Endothelial cell of umbilical vein (primary cell): ENCODE measurements at regions not wholly inside any gene's neighbourhood (a gene's known extent, or its start where the extent isn't known, plus 50 kb on each side); places are given as distances from the start of the nearest gene placed in this dataset.

ENCODE experiments used
- BruUV-seq: library from RNA; stranded (reverse); fragments of 400-500 nt; replicated peaks from 2 replicates; lab custom pipeline; 2021; lab: Mats Ljungman, UMichigan
- CTCF ChIA-PET: fragments of 300-600, 350-600 bp; sonication (Branson Sonifier 250); formaldehyde crosslinking; loops from one replicate; lab custom pipeline; 2021; ENCODE audit warnings: antibody characterized with exemption, inconsistent platforms; lab: Charles Lee
- POLR2A ChIA-PET: fragments of 300-600, 350-600 bp; sonication (Branson Sonifier 250); formaldehyde crosslinking; loops from one replicate; lab custom pipeline; 2021; ENCODE audit warnings: antibody characterized with exemption, inconsistent platforms; lab: Charles Lee
- DNase-seq: peaks from one replicate; pipeline ENCODE4 v3.0.0-alpha.2; 2011; ENCODE audit warnings: low read depth, low spot score
- FAIRE-seq: peaks from 2 replicates; lab custom pipeline; 2011; peaks lifted over from hg19 to GRCh38; lab: Jason Lieb, UNC
- H2AFZ ChIP-seq: 2 replicates; pipeline ENCODE4 v1.6.0; 2012; ENCODE audit warnings: low read depth, low read length, control low read depth, inconsistent platforms
- H3K27ac ChIP-seq: 2 replicates; pipeline ENCODE4 v1.5.1; 2011; ENCODE audit warnings: low read depth, mild to moderate bottlenecking, control low read depth, low read length, moderate library complexity; ENCODE audit not compliant: insufficient read depth
- H3K27me3 ChIP-seq, 2 experiments: 2 replicates each; pipeline versions ENCODE4 v1.6.0 to v1.6.1; 2011; ENCODE audit warnings: low read length in 2 of 2, mixed read lengths in 1 of 2; ENCODE audit not compliant: control insufficient read depth in 2 of 2, insufficient read depth in 2 of 2
- H3K36me3 ChIP-seq, 2 experiments: 2 replicates in 1 of 2; 3 replicates in 1 of 2; pipeline ENCODE4 v1.5.1; 2011; ENCODE audit warnings: low read length in 2 of 2, mild to moderate bottlenecking in 1 of 2, moderate library complexity in 1 of 2; ENCODE audit not compliant: control insufficient read depth in 2 of 2, insufficient read depth in 2 of 2; ENCODE audit errors: extremely low read depth in 1 of 2
- H3K4me1 ChIP-seq: 3 replicates; pipeline ENCODE4 v1.5.1; 2011; ENCODE audit warnings: mild to moderate bottlenecking, low read length; ENCODE audit not compliant: control insufficient read depth, insufficient read depth; ENCODE audit errors: extremely low read depth
- H3K4me2 ChIP-seq: 2 replicates; pipeline ENCODE4 v1.6.1; 2011; ENCODE audit warnings: low read length, control low read depth, mixed read lengths; ENCODE audit not compliant: insufficient read depth
- H3K4me3 ChIP-seq, 3 experiments: fragments of 200-600 bp in 1 of 3; sonication (generic), shearing (Covaris generic) in 1 of 3; replicated peaks in 1 of 3; 2 replicates each; pipeline ENCODE4 v1.5.1; 2011 to 2016; ENCODE audit warnings: control low read depth in 3 of 3, low read length in 3 of 3, mild to moderate bottlenecking in 2 of 3, inconsistent platforms in 1 of 3, low read depth in 1 of 3, moderate library complexity in 1 of 3; ENCODE audit not compliant: insufficient read depth in 1 of 3
- H3K79me2 ChIP-seq: 2 replicates; pipeline ENCODE4 v1.6.0; 2012; ENCODE audit warnings: low read length, inconsistent platforms; ENCODE audit not compliant: control insufficient read depth, insufficient read depth
- H3K9ac ChIP-seq: replicated peaks from 2 replicates; pipeline ENCODE3; 2011; ENCODE audit warnings: low read length, control low read depth; ENCODE audit not compliant: insufficient read depth; ENCODE audit errors: extremely low read depth
- H3K9me1 ChIP-seq: replicated peaks from 3 replicates; pipeline ENCODE4 v1.6.0; 2011; ENCODE audit warnings: mild to moderate bottlenecking, low read length; ENCODE audit not compliant: control insufficient read depth, insufficient read depth; ENCODE audit errors: extremely low read depth
- H3K9me3 ChIP-seq: replicated peaks from 2 replicates; pipeline ENCODE4 v1.5.1; 2012; ENCODE audit warnings: low read length, inconsistent platforms; ENCODE audit not compliant: control insufficient read depth, insufficient read depth
- H4K20me1 ChIP-seq: replicated peaks from 2 replicates; pipeline ENCODE3; 2011; ENCODE audit warnings: mild to moderate bottlenecking, low read length; ENCODE audit not compliant: control insufficient read depth, insufficient read depth; ENCODE audit errors: extremely low read depth
- EZH2 ChIP-seq: IDR thresholded peaks from 2 replicates; pipeline ENCODE4 v1.6.1; 2012; ENCODE audit warnings: borderline replicate concordance, low read depth, mild to moderate bottlenecking, moderate library complexity, low read length, inconsistent platforms; ENCODE audit not compliant: severe bottlenecking
- FOS ChIP-seq: IDR thresholded peaks from 2 replicates; pipeline ENCODE4 v1.6.1; 2011; ENCODE audit warnings: mild to moderate bottlenecking, low read length, moderate library complexity, borderline replicate concordance; ENCODE audit not compliant: insufficient read depth
- GATA2 ChIP-seq: IDR thresholded peaks from 2 replicates; pipeline ENCODE4 v1.7.0; 2011; ENCODE audit warnings: low read depth, mild to moderate bottlenecking, moderate library complexity, mixed read lengths, low read length; ENCODE audit not compliant: insufficient read length, insufficient read depth
- JUN ChIP-seq: IDR thresholded peaks from 2 replicates; pipeline ENCODE4 v1.6.1; 2011; ENCODE audit warnings: borderline replicate concordance, low read depth; ENCODE audit not compliant: insufficient read length, insufficient read depth
- MAX ChIP-seq: IDR thresholded peaks from 2 replicates; pipeline ENCODE4 v1.6.1; 2011; ENCODE audit not compliant: insufficient read depth, insufficient read length
- MYC ChIP-seq: IDR thresholded peaks from one replicate; pipeline ENCODE4 v1.6.1; 2011; ENCODE audit warnings: mild to moderate bottlenecking, low read depth, low read length
- POLR2A ChIP-seq: IDR thresholded peaks from 2 replicates; pipeline ENCODE4 v1.6.1; 2012; ENCODE audit warnings: low read depth, mild to moderate bottlenecking, control low read depth, low read length
- POLR2AphosphoS5 ChIP-seq: IDR thresholded peaks from 2 replicates; pipeline ENCODE4 v1.6.1; 2012; ENCODE audit warnings: low read depth, mild to moderate bottlenecking, control low read depth, low read length, moderate library complexity; ENCODE audit not compliant: insufficient read depth
- dilution Hi-C: fragments of 300-500 bp; cut with MboI; formaldehyde crosslinking; loops from one replicate; pipeline ENCODE4 v1.15.0; 2019; ENCODE audit warnings: low sequenced_read_pairs; ENCODE audit not compliant: extremely low pct_ligation_motif_present
- intact Hi-C: fragments of 100-400 bp; cut with micrococcal nuclease; formaldehyde crosslinking; loops from one replicate; pipeline ENCODE4 v1.10.0; 2022
- TF ChIP-seq, protein P1 (sequence below), 2 donors: IDR thresholded peaks; 1 replicate in 1 of 2; 2 replicates in 1 of 2; pipeline ENCODE4 v1.5.1; 2011; ENCODE audit warnings: low read length in 2 of 2, mild to moderate bottlenecking in 2 of 2, moderate library complexity in 2 of 2, control low read depth in 1 of 2, inconsistent platforms in 1 of 2, low read depth in 1 of 2; ENCODE audit not compliant: insufficient read depth in 1 of 2; ENCODE audit errors: extremely low read depth in 1 of 2

- H3K4me2 ChIP-seq: no peak overlapping the region
- BruUV-seq: no TSS peak
- intact Hi-C loops: no loop called here
- H2AFZ ChIP-seq: no peak overlapping the region
- H3K9ac ChIP-seq: no peak overlapping the region
- H3K9me3 ChIP-seq: peaks cover 2% of the 10 kb centered on the region
- no peak overlapping the region for H3K4me3 ChIP-seq
- H4K20me1 ChIP-seq: no peaks in the 10 kb centered on the region
- H3K36me3 ChIP-seq: no peaks in the 10 kb centered on the region
- TF ChIP-seq FOS (no peak), JUN (no peak), POLR2A (no peak), GATA2 (no peak), POLR2AphosphoS5 (no peak), MAX (no peak), MYC (no peak), EZH2 (no peak)
- TF ChIP-seq, protein P1, sequence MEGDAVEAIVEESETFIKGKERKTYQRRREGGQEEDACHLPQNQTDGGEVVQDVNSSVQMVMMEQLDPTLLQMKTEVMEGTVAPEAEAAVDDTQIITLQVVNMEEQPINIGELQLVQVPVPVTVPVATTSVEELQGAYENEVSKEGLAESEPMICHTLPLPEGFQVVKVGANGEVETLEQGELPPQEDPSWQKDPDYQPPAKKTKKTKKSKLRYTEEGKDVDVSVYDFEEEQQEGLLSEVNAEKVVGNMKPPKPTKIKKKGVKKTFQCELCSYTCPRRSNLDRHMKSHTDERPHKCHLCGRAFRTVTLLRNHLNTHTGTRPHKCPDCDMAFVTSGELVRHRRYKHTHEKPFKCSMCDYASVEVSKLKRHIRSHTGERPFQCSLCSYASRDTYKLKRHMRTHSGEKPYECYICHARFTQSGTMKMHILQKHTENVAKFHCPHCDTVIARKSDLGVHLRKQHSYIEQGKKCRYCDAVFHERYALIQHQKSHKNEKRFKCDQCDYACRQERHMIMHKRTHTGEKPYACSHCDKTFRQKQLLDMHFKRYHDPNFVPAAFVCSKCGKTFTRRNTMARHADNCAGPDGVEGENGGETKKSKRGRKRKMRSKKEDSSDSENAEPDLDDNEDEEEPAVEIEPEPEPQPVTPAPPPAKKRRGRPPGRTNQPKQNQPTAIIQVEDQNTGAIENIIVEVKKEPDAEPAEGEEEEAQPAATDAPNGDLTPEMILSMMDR (IDR thresholded peaks at IDR 0.05; ENCODE audit: extremely low read depth in 1 of 2, insufficient read depth in 1 of 2, low read depth in 1 of 2, low read length in 2 of 2): no peak
- dilution Hi-C loops: no loop called here
- H3K27me3 ChIP-seq: no peaks in the 10 kb centered on the region
- FAIRE-seq (no peak), DNase-seq (no peak)
- H3K79me2 ChIP-seq: no peaks in the 10 kb centered on the region
- CTCF ChIA-PET: no interaction called here
- H3K4me1 ChIP-seq: no peaks in the 10 kb centered on the region
- no peaks in the 10 kb centered on the region for H3K9me1 ChIP-seq
- no peak overlapping the region for H3K27ac ChIP-seq
- POLR2A ChIA-PET: no interaction called here
Measured at GRCh38 chr7:152931633-152932032, 172.1 kb downstream of the ACTR3B start.
